ENCODE measurements at regions not wholly inside any gene's neighbourhood (a gene's known extent, or its start where the extent isn't known, plus 50 kb on each side); places are given as distances from the start of the nearest gene placed in this dataset.

DNA sequence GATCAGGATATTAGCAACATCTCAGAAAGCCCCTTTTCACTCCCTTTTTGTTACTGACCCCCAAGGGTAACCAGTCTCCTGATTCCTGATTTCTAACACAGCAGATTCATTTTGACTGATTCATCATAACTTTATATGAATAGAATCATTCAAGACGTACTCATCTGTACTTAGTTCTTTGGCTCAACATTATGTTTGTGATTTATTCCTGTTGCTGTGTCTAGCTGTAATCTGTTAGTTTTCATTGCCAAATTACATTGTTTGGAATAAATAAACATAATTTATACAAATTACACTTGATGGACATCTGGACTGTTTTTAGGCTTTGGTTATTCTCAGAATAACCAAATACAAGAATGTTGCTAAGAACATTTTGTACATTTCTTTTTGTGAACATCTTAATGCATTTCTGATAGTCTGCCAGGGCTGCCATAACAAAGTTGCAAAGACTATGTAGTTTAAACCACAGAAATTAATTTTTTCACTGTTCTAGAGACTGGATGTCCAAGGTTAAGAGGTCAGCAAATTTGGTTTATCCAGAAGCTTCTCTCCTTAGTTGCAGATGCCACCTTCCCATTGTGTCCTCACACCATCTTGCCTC, 62.8 kb upstream of the EDNRB start:
- TF ChIP-seq CTCF (IDR thresholded peaks at IDR 0.05; ENCODE audit: poor library complexity) (no peak), EZH2 (IDR thresholded peaks at IDR 0.05; ENCODE audit: borderline replicate concordance) (no peak), EZH2phosphoT487 (IDR thresholded peaks at IDR 0.05; ENCODE audit: low read depth, severe bottlenecking, unreplicated experiment) (no peak)

Data from hepatocyte (in vitro differentiated cells).